Brain microvascular endothelial cell (primary cell): ENCODE measurements at regions not wholly inside any gene's neighbourhood (a gene's known extent, or its start where the extent isn't known, plus 50 kb on each side); places are given as distances from the start of the nearest gene placed in this dataset.

Source experiments
- DNase-seq: peaks from one replicate; pipeline ENCODE4 v3.0.0-alpha.2; 2020
- H3K27ac ChIP-seq: fragments of 250-450 bp; sonication (Bioruptor Pico); 2 replicates; pipeline ENCODE4 v1.5.1; 2020; ENCODE audit warnings: mild to moderate bottlenecking, moderate library complexity
- H3K27me3 ChIP-seq: fragments of 250-450 bp; sonication (Bioruptor Pico); replicated peaks from 2 replicates; pipeline ENCODE4 v1.5.1; 2020; ENCODE audit warnings: mild to moderate bottlenecking
- H3K36me3 ChIP-seq: fragments of 250-450 bp; sonication (Bioruptor Pico); replicated peaks from 2 replicates; pipeline ENCODE4 v1.5.1; 2020; ENCODE audit warnings: mild to moderate bottlenecking
- H3K4me3 ChIP-seq: 2 replicates; pipeline ENCODE4 v1.5.1; 2011; ENCODE audit warnings: low read depth, mild to moderate bottlenecking, control low read depth, low read length, moderate library complexity
- CTCF ChIP-seq: IDR thresholded peaks from 2 replicates; pipeline ENCODE4 v1.5.1; 2011; ENCODE audit warnings: low read depth, mild to moderate bottlenecking, moderate library complexity, low read length, control low read depth, inconsistent platforms; ENCODE audit errors: missing control alignments
- in situ Hi-C: cut with HindIII; loops from 2 replicates; pipeline ENCODE4 v1.10.0; 2017; ENCODE audit warnings: low sequenced_read_pairs, low pct_ligation_motif_present

GRCh38 chr9:31700252-31701045 lies 684.0 kb upstream of the ACO1 start:
- Histone ChIP-seq H3K27me3 (no peaks in the 10 kb centered on the region), H3K36me3 (no peaks in the 10 kb centered on the region), H3K4me3 (no peak overlapping the region), H3K27ac (no peak overlapping the region)
- DNase-seq, result no peak
- in situ Hi-C loops, result no loop called here
- no peak for TF ChIP-seq CTCF

- Histone ChIP-seq H3K36me3 (no peaks in the 10 kb centered on the region), H3K27me3 (no peaks in the 10 kb centered on the region), H3K4me3 (no peak overlapping the region), H3K27ac (no peak overlapping the region)
- TF ChIP-seq CTCF, result no peak
- no peak for DNase-seq
- in situ Hi-C loops, result no loop called here
Observed at GRCh38 chr9:31702957-31703356, 681.5 kb upstream of the ACO1 start.

GRCh38 chr9:31715250-31715649 lies 669.2 kb upstream of the ACO1 start:
- Histone ChIP-seq H3K27ac (no peak overlapping the region), H3K36me3 (no peaks in the 10 kb centered on the region), H3K27me3 (no peaks in the 10 kb centered on the region), H3K4me3 (no peak overlapping the region)
- in situ Hi-C loops, result no loop called here
- no peak for DNase-seq
- TF ChIP-seq CTCF, result no peak

- TF ChIP-seq CTCF, result no peak
- no peak for DNase-seq
- Histone ChIP-seq H3K27me3 (no peaks in the 10 kb centered on the region), H3K27ac (no peak overlapping the region), H3K36me3 (no peaks in the 10 kb centered on the region), H3K4me3 (no peak overlapping the region)
- in situ Hi-C loops, result no loop called here
Observed at GRCh38 chr9:31719262-31719661, 665.2 kb upstream of the ACO1 start.

- no peak for DNase-seq
- Histone ChIP-seq H3K27ac (no peak overlapping the region), H3K4me3 (no peak overlapping the region), H3K36me3 (no peaks in the 10 kb centered on the region), H3K27me3 (no peaks in the 10 kb centered on the region)
- in situ Hi-C loops, result no loop called here
- no peak for TF ChIP-seq CTCF
Observed at GRCh38 chr9:31730398-31730797, 654.0 kb upstream of the ACO1 start.

- in situ Hi-C loops, result no loop called here
- DNase-seq, result no peak
- TF ChIP-seq CTCF, result no peak
- Histone ChIP-seq H3K27me3 (no peaks in the 10 kb centered on the region), H3K4me3 (no peak overlapping the region), H3K27ac (no peak overlapping the region), H3K36me3 (no peaks in the 10 kb centered on the region)
Observed at GRCh38 chr9:31733166-31733565, 651.3 kb upstream of the ACO1 start.
